ENCODE measurements at regions not wholly inside any gene's neighbourhood (a gene's known extent, or its start where the extent isn't known, plus 50 kb on each side); places are given as distances from the start of the nearest gene placed in this dataset.

GRCh38 chr21:31442339-31442738 lies 98.3 kb upstream of the TIAM1 start:
- Histone ChIP-seq H3K36me3 (ENCODE audit: insufficient read depth, low read length) (no peaks in the 10 kb centered on the region), H3K27ac (ENCODE audit: low read depth, low read length) (no peak overlapping the region), H3K4me3 (ENCODE audit: insufficient read depth, low read depth, low read length) (no peak overlapping the region), H3K9ac (ENCODE audit: low read length) (no peak overlapping the region), H3K4me2 (ENCODE audit: low read length) (no peak overlapping the region), H2AFZ (ENCODE audit: low read depth, low read length) (no peak overlapping the region), H4K20me1 (ENCODE audit: insufficient read depth, low read length) (no peaks in the 10 kb centered on the region), H3K4me1 (ENCODE audit: insufficient read depth, low read length) (no peaks in the 10 kb centered on the region), H3K9me3 (ENCODE audit: insufficient read depth, low read depth, low read length) (peaks cover 5% of the 10 kb centered on the region), H3K79me2 (ENCODE audit: insufficient read depth, low read length) (no peaks in the 10 kb centered on the region), H3K27me3 (ENCODE audit: insufficient read depth, low read length) (no peaks in the 10 kb centered on the region)
- DNase-seq (ENCODE audit: low read depth) (no peak), FAIRE-seq (no peak)
- Mint-ChIP-seq H3K4me1 (ENCODE audit: low read depth, unreplicated experiment) (peaks cover 6% of the 10 kb centered on the region), H3K27ac (ENCODE audit: unreplicated experiment) (no peak overlapping the region), H3K36me3 (ENCODE audit: low read depth, unreplicated experiment) (no peaks in the 10 kb centered on the region), H3K4me3 (ENCODE audit: unreplicated experiment) (no peak overlapping the region), H3K27me3 (ENCODE audit: low read depth, unreplicated experiment) (no peaks in the 10 kb centered on the region), H3K9me3 (ENCODE audit: unreplicated experiment) (peaks cover 2% of the 10 kb centered on the region)
- TF ChIP-seq, protein P1, sequence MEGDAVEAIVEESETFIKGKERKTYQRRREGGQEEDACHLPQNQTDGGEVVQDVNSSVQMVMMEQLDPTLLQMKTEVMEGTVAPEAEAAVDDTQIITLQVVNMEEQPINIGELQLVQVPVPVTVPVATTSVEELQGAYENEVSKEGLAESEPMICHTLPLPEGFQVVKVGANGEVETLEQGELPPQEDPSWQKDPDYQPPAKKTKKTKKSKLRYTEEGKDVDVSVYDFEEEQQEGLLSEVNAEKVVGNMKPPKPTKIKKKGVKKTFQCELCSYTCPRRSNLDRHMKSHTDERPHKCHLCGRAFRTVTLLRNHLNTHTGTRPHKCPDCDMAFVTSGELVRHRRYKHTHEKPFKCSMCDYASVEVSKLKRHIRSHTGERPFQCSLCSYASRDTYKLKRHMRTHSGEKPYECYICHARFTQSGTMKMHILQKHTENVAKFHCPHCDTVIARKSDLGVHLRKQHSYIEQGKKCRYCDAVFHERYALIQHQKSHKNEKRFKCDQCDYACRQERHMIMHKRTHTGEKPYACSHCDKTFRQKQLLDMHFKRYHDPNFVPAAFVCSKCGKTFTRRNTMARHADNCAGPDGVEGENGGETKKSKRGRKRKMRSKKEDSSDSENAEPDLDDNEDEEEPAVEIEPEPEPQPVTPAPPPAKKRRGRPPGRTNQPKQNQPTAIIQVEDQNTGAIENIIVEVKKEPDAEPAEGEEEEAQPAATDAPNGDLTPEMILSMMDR (IDR thresholded peaks at IDR 0.05; ENCODE audit: insufficient read depth, low read depth, low read length), result no peak
- no peak for TF ChIP-seq EZH2 (IDR thresholded peaks at IDR 0.05; ENCODE audit: insufficient read depth, low read length)

GRCh38 chr21:31429506-31429905 lies 85.4 kb upstream of the TIAM1 start:
- Histone ChIP-seq H3K4me3 (ENCODE audit: insufficient read depth, low read depth, low read length) (no peak overlapping the region), H3K4me1 (ENCODE audit: insufficient read depth, low read length) (no peaks in the 10 kb centered on the region), H3K79me2 (ENCODE audit: insufficient read depth, low read length) (no peaks in the 10 kb centered on the region), H3K27me3 (ENCODE audit: insufficient read depth, low read length) (no peaks in the 10 kb centered on the region), H3K27ac (ENCODE audit: low read depth, low read length) (no peak overlapping the region), H2AFZ (ENCODE audit: low read depth, low read length) (no peak overlapping the region), H3K4me2 (ENCODE audit: low read length) (no peak overlapping the region), H3K36me3 (ENCODE audit: insufficient read depth, low read length) (no peaks in the 10 kb centered on the region), H3K9ac (ENCODE audit: low read length) (no peak overlapping the region), H3K9me3 (ENCODE audit: insufficient read depth, low read depth, low read length) (no peaks in the 10 kb centered on the region), H4K20me1 (ENCODE audit: insufficient read depth, low read length) (no peaks in the 10 kb centered on the region)
- H3K27ac Mint-ChIP-seq (ENCODE audit: unreplicated experiment), result no peak overlapping the region
- FAIRE-seq, result no peak
- H3K4me1 Mint-ChIP-seq (ENCODE audit: low read depth, unreplicated experiment), result peaks cover 10% of the 10 kb centered on the region
- no peaks in the 10 kb centered on the region for H3K27me3 Mint-ChIP-seq (ENCODE audit: low read depth, unreplicated experiment)
- no peak overlapping the region for H3K4me3 Mint-ChIP-seq (ENCODE audit: unreplicated experiment)
- H3K9me3 Mint-ChIP-seq (ENCODE audit: unreplicated experiment), result no peaks in the 10 kb centered on the region
- TF ChIP-seq EZH2 (IDR thresholded peaks at IDR 0.05; ENCODE audit: insufficient read depth, low read length), result no peak
- TF ChIP-seq, protein P1 (IDR thresholded peaks at IDR 0.05; ENCODE audit: insufficient read depth, low read depth, low read length), result no peak
- no peaks in the 10 kb centered on the region for H3K36me3 Mint-ChIP-seq (ENCODE audit: low read depth, unreplicated experiment)
- no peak for DNase-seq (ENCODE audit: low read depth)

DNA sequence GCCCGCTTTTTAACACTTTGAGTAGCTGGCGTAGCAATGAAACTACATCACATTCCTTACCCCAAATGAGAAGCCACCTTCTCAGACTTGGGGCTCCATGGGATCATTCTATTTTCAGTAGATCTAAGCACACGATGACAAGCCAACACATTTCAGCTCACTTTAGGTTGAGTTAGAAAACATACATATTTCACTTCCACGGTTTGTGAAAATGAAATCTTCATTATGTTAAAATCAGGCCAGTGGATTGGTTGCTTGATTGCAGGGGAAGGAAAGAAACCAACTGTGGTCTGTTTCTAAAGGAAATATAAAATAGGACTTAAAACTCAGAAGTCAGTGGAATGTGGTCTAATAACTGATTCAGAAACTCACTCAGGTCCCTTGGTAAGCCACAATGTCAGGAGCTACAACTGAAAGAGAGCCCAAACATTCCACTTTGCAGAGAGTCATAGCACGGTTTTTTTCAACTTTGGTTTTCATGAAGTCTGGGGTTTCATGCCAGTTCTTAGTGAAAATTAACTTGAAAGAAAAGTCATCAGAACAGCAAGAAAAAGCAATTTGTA lies 82.3 kb upstream of the TIAM1 start:
- Histone ChIP-seq H3K79me2 (ENCODE audit: insufficient read depth, low read length) (no peaks in the 10 kb centered on the region), H3K4me2 (ENCODE audit: low read length) (no peak overlapping the region), H3K4me1 (ENCODE audit: insufficient read depth, low read length) (no peaks in the 10 kb centered on the region), H3K9ac (ENCODE audit: low read length) (no peak overlapping the region), H2AFZ (ENCODE audit: low read depth, low read length) (no peak overlapping the region), H4K20me1 (ENCODE audit: insufficient read depth, low read length) (no peaks in the 10 kb centered on the region), H3K36me3 (ENCODE audit: insufficient read depth, low read length) (no peaks in the 10 kb centered on the region), H3K27ac (ENCODE audit: low read depth, low read length) (no peak overlapping the region), H3K9me3 (ENCODE audit: insufficient read depth, low read depth, low read length) (no peaks in the 10 kb centered on the region), H3K27me3 (ENCODE audit: insufficient read depth, low read length) (no peaks in the 10 kb centered on the region), H3K4me3 (ENCODE audit: insufficient read depth, low read depth, low read length) (no peak overlapping the region)
- H3K36me3 Mint-ChIP-seq (ENCODE audit: low read depth, unreplicated experiment), result no peaks in the 10 kb centered on the region
- FAIRE-seq (no peak), DNase-seq (ENCODE audit: low read depth) (peak; percentile 89)
- peak overlapping the region; percentile 29 for H3K27ac Mint-ChIP-seq (ENCODE audit: unreplicated experiment)
- no peak overlapping the region for H3K4me3 Mint-ChIP-seq (ENCODE audit: unreplicated experiment)
- no peaks in the 10 kb centered on the region for H3K9me3 Mint-ChIP-seq (ENCODE audit: unreplicated experiment)
- H3K27me3 Mint-ChIP-seq (ENCODE audit: low read depth, unreplicated experiment), result no peaks in the 10 kb centered on the region
- TF ChIP-seq, protein P1 (IDR thresholded peaks at IDR 0.05; ENCODE audit: insufficient read depth, low read depth, low read length), result no peak
- TF ChIP-seq EZH2 (IDR thresholded peaks at IDR 0.05; ENCODE audit: insufficient read depth, low read length), result no peak
- H3K4me1 Mint-ChIP-seq (ENCODE audit: low read depth, unreplicated experiment), result peaks cover 14% of the 10 kb centered on the region

All from astrocyte (in vitro differentiated cells and primary cell).